ENCODE measurements at regions not wholly inside any gene's neighbourhood (a gene's known extent, or its start where the extent isn't known, plus 50 kb on each side); places are given as distances from the start of the nearest gene placed in this dataset.

GRCh38 chr18:6465281-6465680 lies 50.6 kb upstream of the L3MBTL4 start:
- DNase-seq = no peak
- Mint-ChIP-seq H3K27ac (no peak overlapping the region), H3K9me3 (peaks cover 29% of the 10 kb centered on the region), H3K4me1 (ENCODE audit: low read depth) (no peaks in the 10 kb centered on the region), H3K4me3 (no peak overlapping the region), H3K27me3 (no peaks in the 10 kb centered on the region), H3K36me3 (ENCODE audit: low read depth) (no peaks in the 10 kb centered on the region)

- Mint-ChIP-seq H3K4me3 (no peak overlapping the region), H3K9me3 (peaks cover 9% of the 10 kb centered on the region), H3K27ac (no peak overlapping the region), H3K36me3 (ENCODE audit: low read depth) (no peaks in the 10 kb centered on the region), H3K4me1 (ENCODE audit: low read depth) (no peaks in the 10 kb centered on the region), H3K27me3 (no peaks in the 10 kb centered on the region)
- no peak for DNase-seq
Measured at GRCh38 chr18:6476190-6476589, 61.5 kb upstream of the L3MBTL4 start.

- no peaks in the 10 kb centered on the region for H3K4me1 Mint-ChIP-seq (ENCODE audit: low read depth)
- DNase-seq = no peak
- H3K36me3 Mint-ChIP-seq (ENCODE audit: low read depth) = no peaks in the 10 kb centered on the region
- H3K27ac Mint-ChIP-seq = no peak overlapping the region
- no peak overlapping the region for H3K4me3 Mint-ChIP-seq
- no peaks in the 10 kb centered on the region for H3K27me3 Mint-ChIP-seq
- H3K9me3 Mint-ChIP-seq = peaks cover 3% of the 10 kb centered on the region
Measured at GRCh38 chr18:6476880-6477279, 62.2 kb upstream of the L3MBTL4 start.

GRCh38 chr18:6478121-6478520 lies 63.4 kb upstream of the L3MBTL4 start:
- Mint-ChIP-seq H3K9me3 (peaks cover 3% of the 10 kb centered on the region), H3K36me3 (ENCODE audit: low read depth) (no peaks in the 10 kb centered on the region)
- DNase-seq = no peak

GRCh38 chr18:6479699-6480098 lies 65.0 kb upstream of the L3MBTL4 start:
- Mint-ChIP-seq H3K36me3 (ENCODE audit: low read depth) (no peaks in the 10 kb centered on the region), H3K4me3 (no peak overlapping the region), H3K27me3 (no peaks in the 10 kb centered on the region), H3K9me3 (peaks cover 2% of the 10 kb centered on the region), H3K27ac (no peak overlapping the region), H3K4me1 (ENCODE audit: low read depth) (no peaks in the 10 kb centered on the region)
- DNase-seq = no peak

More at GRCh38 chr18:6478121-6478520, 63.4 kb upstream of the L3MBTL4 start:
- Mint-ChIP-seq H3K27me3 (no peaks in the 10 kb centered on the region), H3K27ac (no peak overlapping the region), H3K4me3 (no peak overlapping the region), H3K4me1 (ENCODE audit: low read depth) (no peaks in the 10 kb centered on the region)

- Mint-ChIP-seq H3K4me3 (no peak overlapping the region), H3K27ac (no peak overlapping the region), H3K36me3 (ENCODE audit: low read depth) (no peaks in the 10 kb centered on the region), H3K4me1 (ENCODE audit: low read depth) (no peaks in the 10 kb centered on the region), H3K27me3 (no peaks in the 10 kb centered on the region), H3K9me3 (peaks cover 2% of the 10 kb centered on the region)
- DNase-seq = peak; percentile 31
Measured at GRCh38 chr18:6482198-6482977, 67.7 kb upstream of the L3MBTL4 start.

GRCh38 chr18:6484659-6485058 lies 69.9 kb upstream of the L3MBTL4 start:
- no peaks in the 10 kb centered on the region for H3K4me1 Mint-ChIP-seq (ENCODE audit: low read depth)

GRCh38 chr18:6486313-6486712 lies 71.6 kb upstream of the L3MBTL4 start:
- Mint-ChIP-seq H3K27me3 (no peaks in the 10 kb centered on the region), H3K9me3 (no peaks in the 10 kb centered on the region), H3K27ac (no peak overlapping the region), H3K4me3 (no peak overlapping the region), H3K4me1 (ENCODE audit: low read depth) (no peaks in the 10 kb centered on the region), H3K36me3 (ENCODE audit: low read depth) (no peaks in the 10 kb centered on the region)
- DNase-seq = no peak

More at GRCh38 chr18:6484659-6485058, 69.9 kb upstream of the L3MBTL4 start:
- Mint-ChIP-seq H3K9me3 (no peaks in the 10 kb centered on the region), H3K27ac (no peak overlapping the region), H3K27me3 (no peaks in the 10 kb centered on the region), H3K4me3 (no peak overlapping the region), H3K36me3 (ENCODE audit: low read depth) (no peaks in the 10 kb centered on the region)
- DNase-seq = no peak

GRCh38 chr18:6486764-6487426 lies 72.2 kb upstream of the L3MBTL4 start:
- H3K27ac Mint-ChIP-seq = no peak overlapping the region
- no peaks in the 10 kb centered on the region for H3K4me1 Mint-ChIP-seq (ENCODE audit: low read depth)

GRCh38 chr18:6487968-6488367 lies 73.3 kb upstream of the L3MBTL4 start:
- no peak for DNase-seq
- no peak overlapping the region for H3K27ac Mint-ChIP-seq
- no peaks in the 10 kb centered on the region for H3K9me3 Mint-ChIP-seq
- H3K27me3 Mint-ChIP-seq = no peaks in the 10 kb centered on the region
- no peaks in the 10 kb centered on the region for H3K4me1 Mint-ChIP-seq (ENCODE audit: low read depth)
- no peak overlapping the region for H3K4me3 Mint-ChIP-seq
- no peaks in the 10 kb centered on the region for H3K36me3 Mint-ChIP-seq (ENCODE audit: low read depth)

More at GRCh38 chr18:6486764-6487426, 72.2 kb upstream of the L3MBTL4 start:
- Mint-ChIP-seq H3K9me3 (no peaks in the 10 kb centered on the region), H3K27me3 (no peaks in the 10 kb centered on the region), H3K36me3 (ENCODE audit: low read depth) (no peaks in the 10 kb centered on the region), H3K4me3 (no peak overlapping the region)
- DNase-seq = no peak

- H3K27me3 Mint-ChIP-seq = no peaks in the 10 kb centered on the region
- no peaks in the 10 kb centered on the region for H3K9me3 Mint-ChIP-seq
- H3K4me1 Mint-ChIP-seq (ENCODE audit: low read depth) = no peaks in the 10 kb centered on the region
- no peak overlapping the region for H3K27ac Mint-ChIP-seq
- no peak for DNase-seq
- H3K4me3 Mint-ChIP-seq = no peak overlapping the region
- no peaks in the 10 kb centered on the region for H3K36me3 Mint-ChIP-seq (ENCODE audit: low read depth)
Measured at GRCh38 chr18:6488956-6489355, 74.2 kb upstream of the L3MBTL4 start.

- DNase-seq = no peak
- Mint-ChIP-seq H3K4me3 (no peak overlapping the region), H3K27me3 (no peaks in the 10 kb centered on the region), H3K36me3 (ENCODE audit: low read depth) (no peaks in the 10 kb centered on the region), H3K27ac (no peak overlapping the region), H3K4me1 (ENCODE audit: low read depth) (no peaks in the 10 kb centered on the region), H3K9me3 (no peaks in the 10 kb centered on the region)
Measured at GRCh38 chr18:6489977-6490376, 75.3 kb upstream of the L3MBTL4 start.

GRCh38 chr18:6493194-6493593 lies 78.5 kb upstream of the L3MBTL4 start:
- H3K4me1 Mint-ChIP-seq (ENCODE audit: low read depth) = no peaks in the 10 kb centered on the region
- H3K27ac Mint-ChIP-seq = no peak overlapping the region
- no peaks in the 10 kb centered on the region for H3K27me3 Mint-ChIP-seq
- no peaks in the 10 kb centered on the region for H3K9me3 Mint-ChIP-seq
- no peak for DNase-seq
- no peaks in the 10 kb centered on the region for H3K36me3 Mint-ChIP-seq (ENCODE audit: low read depth)
- no peak overlapping the region for H3K4me3 Mint-ChIP-seq

- no peak for DNase-seq
Measured at GRCh38 chr18:6495536-6495935, 80.8 kb upstream of the L3MBTL4 start.

GRCh38 chr18:6497543-6497942 lies 82.8 kb upstream of the L3MBTL4 start:
- Mint-ChIP-seq H3K4me3 (no peak overlapping the region), H3K9me3 (no peaks in the 10 kb centered on the region), H3K27me3 (no peaks in the 10 kb centered on the region), H3K27ac (no peak overlapping the region), H3K36me3 (ENCODE audit: low read depth) (no peaks in the 10 kb centered on the region), H3K4me1 (ENCODE audit: low read depth) (no peaks in the 10 kb centered on the region)
- no peak for DNase-seq

More at GRCh38 chr18:6495536-6495935, 80.8 kb upstream of the L3MBTL4 start:
- H3K36me3 Mint-ChIP-seq (ENCODE audit: low read depth) = no peaks in the 10 kb centered on the region
- no peaks in the 10 kb centered on the region for H3K27me3 Mint-ChIP-seq
- H3K9me3 Mint-ChIP-seq = no peaks in the 10 kb centered on the region
- H3K4me3 Mint-ChIP-seq = no peak overlapping the region
- H3K4me1 Mint-ChIP-seq (ENCODE audit: low read depth) = no peaks in the 10 kb centered on the region
- H3K27ac Mint-ChIP-seq = no peak overlapping the region

Data from activated T-cell treated with anti-CD3 and anti-CD28 coated beads, Interleukin-2, amount 50 U/mL, for 24 hours (primary cell).